Omental fat pad (tissue), 3 donors: ENCODE measurements at regions not wholly inside any gene's neighbourhood (a gene's known extent, or its start where the extent isn't known, plus 50 kb on each side); places are given as distances from the start of the nearest gene placed in this dataset.

Experiments
- ATAC-seq: fragments of 150-250 bp; one replicate; pipeline ENCODE4 v1.9.1; 2016; ENCODE audit warnings: mild to moderate bottlenecking, moderate library complexity; ENCODE audit not compliant: low FRiP score
- DNase-seq: peaks from one replicate; pipeline ENCODE4 v3.0.0-alpha.2; 2019; ENCODE audit warnings: low spot score
- CTCF ChIP-seq, 3 donors: fragments of 450-650 bp; IDR thresholded peaks; one replicate each; pipeline ENCODE4 v1.5.1; 2016 to 2017; ENCODE audit warnings: antibody characterized with exemption in 3 of 3, mild to moderate bottlenecking in 3 of 3, moderate library complexity in 2 of 3

- no peak for DNase-seq
- ATAC-seq, result no peak
- TF ChIP-seq CTCF (IDR thresholded peaks at IDR 0.05), result no peak
Measured at GRCh38 chr3:67196677-67197076, 198.6 kb downstream of the KBTBD8 start.

DNA sequence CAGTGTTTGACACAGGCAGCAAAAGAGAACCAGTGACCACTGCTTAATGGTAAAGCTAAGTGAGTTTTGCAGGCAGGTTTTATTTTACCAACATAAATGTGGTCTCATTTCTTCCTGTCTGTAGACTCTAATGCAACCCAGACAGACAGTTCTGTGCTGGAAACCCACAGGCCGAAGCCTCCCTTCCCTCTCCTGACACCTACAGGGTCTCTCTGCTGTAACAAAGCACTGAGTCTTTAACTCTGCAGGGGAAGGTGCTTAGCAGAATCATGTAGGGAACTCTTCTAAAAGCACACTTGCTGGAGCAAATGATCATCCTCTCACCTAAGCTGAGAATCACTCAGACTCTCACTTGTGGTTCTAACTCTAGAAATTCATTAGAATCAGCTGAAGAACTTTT, 200.3 kb downstream of the KBTBD8 start:
- DNase-seq, result no peak
- ATAC-seq, result no peak
- no peak for TF ChIP-seq CTCF (IDR thresholded peaks at IDR 0.05)

DNA sequence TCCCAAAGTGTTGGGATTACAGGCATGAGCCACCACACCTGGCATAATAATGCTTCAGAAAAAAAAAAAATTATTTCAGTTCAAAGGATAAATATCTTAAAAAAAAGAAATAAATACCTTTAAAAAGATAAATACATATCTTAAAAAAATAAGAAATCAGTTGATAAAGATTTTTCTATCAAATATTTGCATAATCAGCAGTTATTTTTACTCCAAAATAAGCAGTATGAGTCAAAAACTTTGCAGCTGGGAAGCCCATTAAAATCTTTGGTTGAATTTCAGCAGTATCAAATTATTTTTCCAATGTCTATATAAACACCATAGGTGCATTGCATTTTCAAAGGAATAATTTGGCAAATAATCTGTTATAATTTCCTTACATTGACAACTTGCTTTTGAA, 202.5 kb downstream of the KBTBD8 start:
- no peak for ATAC-seq
- DNase-seq, result no peak
- no peak for TF ChIP-seq CTCF (IDR thresholded peaks at IDR 0.05)

DNA sequence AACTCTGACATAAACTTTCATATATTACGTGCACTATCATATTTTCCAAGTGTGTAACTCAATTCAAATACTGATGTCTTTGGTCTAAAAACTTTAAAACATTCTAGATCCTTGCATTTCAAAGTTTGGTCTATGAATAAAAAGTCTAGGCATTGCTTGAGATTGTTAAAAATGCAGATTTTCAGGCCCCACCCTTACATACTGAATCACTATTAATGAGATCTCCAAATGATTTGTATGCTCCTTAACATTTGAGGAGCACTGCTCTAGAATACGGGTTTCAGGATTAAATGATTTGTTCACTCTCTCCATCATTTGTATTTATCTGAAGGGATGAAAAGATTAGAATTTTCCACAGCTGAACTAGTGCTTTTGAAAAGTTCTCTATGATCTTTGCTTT, 202.9 kb downstream of the KBTBD8 start:
- no peak for ATAC-seq
- no peak for TF ChIP-seq CTCF (IDR thresholded peaks at IDR 0.05)
- no peak for DNase-seq

DNA sequence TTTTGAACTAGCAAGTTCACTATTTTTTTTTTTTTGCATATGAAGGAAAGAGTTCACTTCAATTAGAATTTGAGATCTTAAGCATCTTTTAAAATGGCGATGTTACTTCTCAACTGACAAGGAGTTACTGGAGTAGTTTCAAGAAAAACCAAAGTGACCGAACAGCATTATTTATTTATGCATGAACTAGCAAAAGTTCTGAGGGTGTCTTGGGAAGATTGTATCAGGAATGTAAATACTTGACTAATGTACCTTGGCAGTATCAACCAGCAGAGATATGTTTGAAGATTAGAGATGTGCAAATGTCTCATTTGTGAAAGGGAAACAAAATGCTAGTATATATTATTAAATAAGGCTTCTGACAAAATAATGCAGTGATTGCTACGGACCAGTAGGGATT, 203.9 kb downstream of the KBTBD8 start:
- DNase-seq, result no peak
- no peak for ATAC-seq
- no peak for TF ChIP-seq CTCF (IDR thresholded peaks at IDR 0.05)

DNA sequence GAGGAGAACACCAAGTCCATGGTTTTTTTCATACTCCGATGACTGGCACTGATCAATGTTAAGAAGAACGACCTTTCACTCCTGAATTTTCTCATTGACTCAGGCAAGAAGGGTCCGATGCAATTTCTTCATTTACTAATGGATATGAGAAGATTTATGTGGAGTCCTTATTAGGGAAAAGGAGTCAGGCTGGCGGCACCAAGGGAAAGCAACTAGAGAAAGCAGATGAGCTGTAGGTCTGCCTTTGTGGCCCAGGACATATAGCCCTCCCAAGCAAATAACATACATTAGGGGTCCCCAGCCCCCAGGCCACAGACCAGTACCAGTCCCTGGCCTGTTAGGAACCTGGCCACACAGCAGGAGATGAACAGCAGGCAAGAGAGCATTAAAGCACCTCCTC, 206.8 kb downstream of the KBTBD8 start:
- ATAC-seq (no peak), DNase-seq (no peak)
- TF ChIP-seq CTCF (IDR thresholded peaks at IDR 0.05), result no peak

- DNase-seq, result no peak
- no peak for TF ChIP-seq CTCF (IDR thresholded peaks at IDR 0.05)
- no peak for ATAC-seq
Measured at GRCh38 chr3:67215690-67216089, 217.6 kb downstream of the KBTBD8 start.
